Activated CD4-positive, alpha-beta T cell treated with anti-CD3 and anti-CD28 coated beads, Interleukin-2, amount 50 U/mL, for 16 hours (primary cell): ENCODE measurements at regions not wholly inside any gene's neighbourhood (a gene's known extent, or its start where the extent isn't known, plus 50 kb on each side); places are given as distances from the start of the nearest gene placed in this dataset.
"Not testable (repeated sequence)": the region's sequence is repeated elsewhere in the genome, so short reads cannot be mapped to it uniquely, and the experiment has no call there.

ENCODE experiments used
- DNase-seq: peaks from one replicate; pipeline ENCODE4 v3.0.0-alpha.2; 2020

- DNase-seq: no peak
These were observed 123.1 kb upstream of the CDYL start for GRCh38 chr6:4653141-4653540.

GRCh38 chr6:4651831-4652467 is 124.3 kb upstream of the CDYL start:
- no peak for DNase-seq

DNA sequence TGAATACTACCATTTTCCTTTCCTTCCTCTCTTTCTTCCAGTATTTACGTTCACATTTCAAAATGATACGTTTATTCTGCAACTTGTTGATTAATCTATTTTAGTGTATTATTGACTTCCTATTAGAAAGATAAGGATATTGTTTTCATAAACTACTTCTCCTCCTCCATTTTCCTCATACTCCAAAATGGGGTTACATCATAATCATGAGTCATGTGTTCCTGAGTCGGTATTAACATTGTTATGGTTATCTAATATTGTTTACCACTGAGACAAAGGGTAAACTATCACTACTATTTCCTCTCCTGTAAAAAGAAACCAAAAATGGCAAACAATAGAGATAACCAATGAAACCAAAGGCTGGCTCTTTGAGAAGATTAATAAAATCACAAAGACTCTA is 126.5 kb upstream of the CDYL start:
- no peak for DNase-seq

GRCh38 chr6:4647414-4648365 is 128.5 kb upstream of the CDYL start:
- peak; percentile 20 for DNase-seq

DNA sequence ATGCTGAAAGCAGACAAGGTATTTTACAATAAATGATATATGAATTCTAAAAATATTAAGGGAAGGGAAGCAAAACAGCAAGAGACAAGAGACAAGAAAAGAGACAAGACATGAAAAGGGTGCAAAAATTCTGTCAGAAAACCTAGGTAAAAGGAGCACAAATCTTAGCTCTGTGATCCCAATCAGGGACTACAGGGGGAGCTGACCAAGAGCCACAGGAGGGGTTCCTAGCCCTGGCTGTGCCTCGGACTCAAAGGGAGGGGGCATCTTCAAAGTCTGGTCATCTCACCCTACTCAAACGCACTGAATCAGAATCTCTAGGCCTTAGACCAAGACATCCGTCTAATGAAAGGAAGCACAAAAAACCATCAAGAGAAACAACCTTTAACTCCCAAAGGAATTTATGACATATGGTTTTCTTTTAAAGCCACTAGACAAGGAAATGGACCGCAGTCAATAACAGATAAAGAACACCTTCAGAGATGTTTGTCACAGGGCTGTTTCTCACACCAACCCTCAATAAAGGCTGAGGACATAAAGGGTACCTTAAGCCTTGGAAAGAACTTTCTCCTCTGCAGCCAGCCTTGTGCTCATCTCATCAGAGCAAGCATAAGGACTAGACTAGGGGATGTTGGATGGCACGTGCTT is 130.4 kb upstream of the CDYL start:
- no peak for DNase-seq

DNA sequence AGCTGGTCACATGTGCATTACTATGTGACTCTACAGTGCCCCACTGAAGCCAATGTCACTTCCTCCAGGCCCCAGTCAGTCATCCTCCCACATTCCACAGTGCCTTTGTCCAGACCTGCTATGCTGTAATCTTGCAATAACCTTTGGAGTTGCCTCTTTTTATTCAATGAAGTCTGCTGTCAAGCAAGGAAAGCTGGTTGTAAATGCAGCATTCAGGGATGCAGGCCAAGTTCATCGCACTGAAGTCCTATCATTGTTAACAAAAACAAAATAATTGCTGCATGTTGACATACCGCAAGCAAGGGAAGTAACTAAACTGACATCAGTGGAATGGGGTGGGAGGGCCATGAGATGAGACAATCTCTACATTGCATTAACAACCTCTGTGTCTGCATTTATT is 131.2 kb upstream of the CDYL start:
- DNase-seq: no peak

DNA sequence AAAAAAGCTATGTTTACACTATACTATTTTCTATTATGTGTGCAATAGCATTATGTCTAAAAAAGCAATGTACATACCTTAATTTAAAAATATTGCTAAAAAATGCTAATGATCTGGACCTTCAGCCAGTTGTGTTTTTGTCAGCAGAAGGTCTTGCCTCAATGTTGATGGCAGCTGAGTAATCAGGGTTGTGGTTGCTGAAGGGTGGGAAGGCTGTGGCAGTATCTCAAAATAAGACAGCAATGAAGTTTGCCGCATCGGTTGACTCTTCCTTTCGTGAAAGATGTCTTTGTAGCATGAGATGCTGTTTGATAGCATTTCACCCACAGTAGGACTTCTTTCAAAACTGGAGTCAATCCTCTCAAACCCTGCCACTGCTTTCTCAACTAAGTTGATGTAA is 134.7 kb upstream of the CDYL start:
- no peak for DNase-seq

GRCh38 chr6:4640139-4640538 is 136.1 kb upstream of the CDYL start:
- DNase-seq: no peak

GRCh38 chr6:4638641-4639040 is 137.6 kb upstream of the CDYL start:
- DNase-seq: no peak

DNA sequence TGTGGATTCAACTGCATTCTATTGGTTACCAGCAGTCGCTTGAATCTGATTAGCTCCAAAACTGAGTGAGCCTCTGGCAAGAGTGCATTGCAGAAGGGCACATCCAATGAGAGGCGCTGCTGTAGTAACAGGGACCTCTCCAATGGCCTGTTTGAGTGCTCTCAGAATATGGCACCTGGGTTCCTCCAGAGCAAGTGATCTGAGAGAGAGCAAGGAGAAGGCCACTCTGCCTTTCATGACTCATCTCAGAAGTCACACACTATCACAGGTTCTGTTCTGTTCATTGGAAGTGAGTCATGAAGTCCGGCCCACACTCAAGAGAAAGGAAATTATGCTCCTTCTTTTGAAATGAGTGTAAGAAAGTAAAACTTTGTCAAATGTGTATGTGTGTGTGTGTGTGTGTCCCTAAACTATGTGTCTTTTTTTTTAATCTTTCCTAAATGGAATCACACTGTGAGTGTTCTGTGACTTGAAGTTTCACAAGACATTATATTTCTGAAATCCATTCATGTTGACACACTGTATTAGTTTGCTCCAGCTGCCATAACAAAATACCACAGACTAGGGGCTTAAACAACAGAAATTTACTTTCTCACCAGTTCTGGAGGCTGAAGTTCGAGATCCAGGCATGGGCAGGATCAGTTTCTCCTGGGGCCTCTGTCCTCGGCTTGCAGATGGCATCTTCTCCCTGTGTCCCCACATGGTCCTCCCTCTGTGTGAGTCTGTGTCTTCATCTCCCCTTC is 138.3 kb upstream of the CDYL start:
- peak; percentile 90 for DNase-seq

- DNase-seq: no peak
These were observed 139.4 kb upstream of the CDYL start for GRCh38 chr6:4636881-4637224.

- no peak for DNase-seq
These were observed 139.9 kb upstream of the CDYL start for GRCh38 chr6:4636191-4636880.

GRCh38 chr6:4635666-4636065 is 140.5 kb upstream of the CDYL start:
- DNase-seq: no peak

DNA sequence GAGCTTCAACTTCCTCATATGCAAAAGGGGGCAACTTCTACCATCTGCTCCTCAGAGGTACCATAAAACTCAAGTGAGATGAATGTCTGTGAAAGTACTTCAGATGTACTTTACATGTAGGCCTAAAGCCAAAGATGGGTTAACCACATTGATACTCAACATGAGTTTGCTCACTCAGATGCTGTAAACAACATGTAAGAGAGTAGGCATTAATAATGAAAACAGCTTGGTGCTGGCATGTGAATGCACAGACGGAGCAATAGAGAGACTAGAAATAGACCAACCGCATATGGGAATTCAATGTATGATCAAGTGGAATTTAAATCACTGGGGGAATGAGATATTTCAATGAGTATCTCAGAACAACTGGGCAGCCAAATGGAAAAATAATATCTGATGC is 143.8 kb upstream of the CDYL start:
- no peak for DNase-seq

GRCh38 chr6:4629789-4630188 is 146.4 kb upstream of the CDYL start:
- DNase-seq: not testable (repeated sequence)

GRCh38 chr6:4625557-4625956 is 150.6 kb upstream of the CDYL start:
- DNase-seq: no peak

- DNase-seq: no peak
These were observed 151.5 kb upstream of the CDYL start for GRCh38 chr6:4624726-4625125.

- no peak for DNase-seq
These were observed 155.7 kb upstream of the CDYL start for GRCh38 chr6:4620284-4621151.

DNA sequence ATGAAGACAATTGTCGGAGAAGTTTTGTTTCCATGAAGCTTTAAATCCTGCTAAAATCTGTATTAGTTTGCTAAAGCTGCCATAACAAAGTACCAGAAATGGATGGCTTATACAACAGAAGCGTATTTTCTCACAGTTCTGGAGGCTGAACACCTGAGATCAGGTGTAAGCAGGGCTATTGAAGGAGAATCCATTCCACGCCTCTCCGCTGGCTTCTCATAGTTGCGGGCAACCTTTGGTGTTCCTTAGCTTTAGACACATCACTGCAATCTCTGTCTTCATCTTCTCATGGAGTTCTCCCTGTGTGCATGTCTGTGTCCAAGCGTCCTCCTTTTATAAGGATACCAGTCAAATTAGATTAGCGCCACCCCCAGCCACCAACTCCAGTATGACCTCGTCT is 159.9 kb upstream of the CDYL start:
- DNase-seq: no peak

- no peak for DNase-seq
These were observed 160.3 kb upstream of the CDYL start for GRCh38 chr6:4615891-4616290.

DNA sequence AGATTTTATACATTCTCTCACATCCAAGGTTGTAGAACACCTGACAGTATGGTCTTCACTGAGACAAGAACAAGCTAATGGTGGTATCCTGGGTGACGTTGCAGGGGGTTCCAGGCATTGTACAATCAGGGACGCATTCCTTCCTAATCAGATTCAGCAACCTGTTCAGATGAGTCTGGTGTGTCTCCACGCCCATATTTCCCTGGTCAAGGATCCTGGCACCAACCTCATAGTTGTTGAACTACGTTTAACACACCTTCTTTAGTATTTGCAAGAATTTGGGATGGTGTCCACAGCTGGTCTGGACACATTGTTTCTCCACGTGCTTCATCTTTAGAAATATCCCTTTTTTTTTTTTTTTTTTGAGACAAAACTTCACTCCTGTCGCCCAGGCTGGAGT is 161.0 kb upstream of the CDYL start:
- DNase-seq: no peak

DNA sequence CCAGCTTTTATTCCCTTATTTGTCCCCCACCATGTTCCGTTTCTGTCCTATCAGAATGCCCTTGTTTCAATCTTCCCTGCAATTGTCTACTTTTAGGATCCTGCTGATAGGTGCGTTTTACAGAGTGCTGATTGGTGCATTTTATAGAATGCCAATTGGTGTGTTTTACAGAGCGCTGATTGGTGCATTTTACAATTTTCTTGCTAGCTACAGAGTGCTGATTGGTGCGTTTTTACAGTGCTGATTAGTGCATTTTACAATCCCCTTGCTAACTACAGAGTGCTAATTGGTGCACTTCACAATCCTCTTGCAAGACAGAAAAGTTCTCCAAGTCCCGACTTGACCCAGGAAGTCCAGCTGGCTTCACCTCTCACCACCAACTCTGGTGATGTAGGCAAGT is 161.6 kb upstream of the CDYL start:
- no peak for DNase-seq
